GM12878 (cell line): ENCODE measurements at regions not wholly inside any gene's neighbourhood (a gene's known extent, or its start where the extent isn't known, plus 50 kb on each side); places are given as distances from the start of the nearest gene placed in this dataset.

Source experiments
- ATAC-seq: fragments of 200-7000 bp; cut with Tn5 transposase; 3 replicates; pipeline ENCODE4 v1.9.1; 2020; ENCODE audit warnings: mild to moderate bottlenecking, moderate library complexity
- BruUV-seq: library from RNA; stranded (reverse); fragments of 400-500 nt; replicated peaks from 2 replicates; lab custom pipeline; 2021; lab: Mats Ljungman, UMichigan
- CTCF ChIA-PET: fragments of 300-600 bp; sonication (Branson Sonifier 250); formaldehyde crosslinking; extraction: SDS; loops from one replicate; lab custom pipeline; 2021; ENCODE audit warnings: inconsistent platforms; lab: Yijun Ruan, JAX
- POLR2A ChIA-PET: fragments of 350-600 bp; formaldehyde crosslinking; extraction: SDS; loops from one replicate; lab custom pipeline; 2021; ENCODE audit warnings: inconsistent platforms; lab: Charles Lee
- RAD21 ChIA-PET: fragments of 300-600 bp; sonication (Branson Sonifier 250); formaldehyde crosslinking; loops from one replicate; lab custom pipeline; 2023; ENCODE audit warnings: antibody characterized with exemption; ENCODE audit not compliant: unreplicated experiment; lab: Charles Lee
- SMC1A ChIA-PET: fragments of 300-600 bp; sonication (Branson Sonifier 250); formaldehyde crosslinking; loops from one replicate; lab custom pipeline; 2023; ENCODE audit not compliant: unreplicated experiment, uncharacterized antibody; lab: Charles Lee
- DNase-seq: peaks from one replicate; pipeline ENCODE4 v3.0.0-alpha.2; 2011; ENCODE audit warnings: low read depth, low spot score
- FAIRE-seq: peaks from 3 replicates; lab custom pipeline; 2011; peaks lifted over from hg19 to GRCh38; lab: Jason Lieb, UNC
- H2AFZ ChIP-seq: 2 replicates; pipeline ENCODE4 v1.6.0; 2011; ENCODE audit warnings: low read depth, low read length, control low read depth; ENCODE audit not compliant: control insufficient read depth
- H3K27ac ChIP-seq: 2 replicates; pipeline ENCODE4 v1.5.1; 2011; ENCODE audit warnings: control low read depth; ENCODE audit not compliant: control insufficient read depth, insufficient read depth
- H3K27me3 ChIP-seq, 2 experiments: replicated peaks in 1 of 2; 2 replicates each; pipeline versions ENCODE4 v1.6.0 to v1.6.1; 2011; ENCODE audit warnings: low read length in 1 of 2; ENCODE audit not compliant: control insufficient read depth in 2 of 2, insufficient read depth in 2 of 2
- H3K36me3 ChIP-seq, 2 experiments: 2 replicates each; pipeline ENCODE4 v1.5.1; 2011; ENCODE audit warnings: low read length in 1 of 2; ENCODE audit not compliant: control insufficient read depth in 2 of 2, insufficient read depth in 2 of 2
- H3K4me1 ChIP-seq: 2 replicates; pipeline ENCODE4 v1.6.1; 2011; ENCODE audit warnings: mild to moderate bottlenecking, low read length, moderate library complexity, mixed read lengths; ENCODE audit not compliant: control insufficient read depth, insufficient read depth
- H3K4me2 ChIP-seq: 2 replicates; pipeline ENCODE4 v1.6.0; 2011; ENCODE audit warnings: control low read depth; ENCODE audit not compliant: control insufficient read depth, insufficient read depth
- H3K4me3 ChIP-seq: fragments of 200-600 bp; sonication (generic); 2 replicates; pipeline ENCODE4 v1.5.1; 2016
- H3K79me2 ChIP-seq: 2 replicates; pipeline ENCODE4 v1.6.0; 2011; ENCODE audit warnings: low read length; ENCODE audit not compliant: control insufficient read depth, insufficient read depth
- H3K9ac ChIP-seq: 2 replicates; pipeline ENCODE4 v1.8.0; 2011; ENCODE audit warnings: low read length, control low read depth, mixed read lengths; ENCODE audit not compliant: control insufficient read depth, insufficient read depth
- H3K9me3 ChIP-seq: replicated peaks from 3 replicates; pipeline ENCODE4 v1.5.1; 2011; ENCODE audit warnings: mild to moderate bottlenecking, low read length; ENCODE audit not compliant: control insufficient read depth, insufficient read depth
- H4K20me1 ChIP-seq: 2 replicates; pipeline ENCODE4 v1.6.0; 2011; ENCODE audit not compliant: control insufficient read depth, insufficient read depth
- CREB1 ChIP-seq: IDR thresholded peaks from 2 replicates; pipeline ENCODE4 v1.6.1; 2012; ENCODE audit warnings: low read depth, mild to moderate bottlenecking, inconsistent platforms
- HCFC1 ChIP-seq: fragments of 150-350 bp; IDR thresholded peaks from 2 replicates; pipeline ENCODE4 v1.6.1; 2014; ENCODE audit warnings: low read length
- NFIC ChIP-seq: IDR thresholded peaks from 2 replicates; pipeline ENCODE4 v1.6.1; 2012; ENCODE audit warnings: low read depth, mild to moderate bottlenecking, inconsistent platforms, low read length, moderate library complexity
- NFYA ChIP-seq: IDR thresholded peaks from 2 replicates; pipeline ENCODE4 v1.6.1; 2011; ENCODE audit warnings: low read depth, mild to moderate bottlenecking, low read length, improper control_type of control experiment, borderline replicate concordance
- NFYB ChIP-seq: IDR thresholded peaks from 2 replicates; pipeline ENCODE4 v1.6.1; 2011; ENCODE audit warnings: low read depth, mild to moderate bottlenecking, low read length, improper control_type of control experiment, moderate library complexity; ENCODE audit not compliant: insufficient read depth
- PML ChIP-seq: IDR thresholded peaks from 2 replicates; pipeline ENCODE4 v1.6.1; 2012; ENCODE audit warnings: low read length, inconsistent platforms
- RB1 ChIP-seq: fragments of 450-650 bp; formaldehyde crosslinking; IDR thresholded peaks from 2 replicates; pipeline ENCODE4 v1.6.1; 2017; ENCODE audit warnings: mild to moderate bottlenecking, borderline replicate concordance
- RBBP5 ChIP-seq: fragments of 200-600 bp; sonication (generic); conservative IDR thresholded peaks from 2 replicates; pipeline ENCODE4 v1.6.1; 2016
- SIN3A ChIP-seq: IDR thresholded peaks from 2 replicates; pipeline ENCODE4 v1.6.1; 2012; ENCODE audit warnings: low read depth, low read length, improper control_type of control experiment
- STAT3 ChIP-seq: IDR thresholded peaks from 2 replicates; pipeline ENCODE4 v1.6.1; 2011; ENCODE audit warnings: low read depth, low read length, improper control_type of control experiment
- TAF1 ChIP-seq: IDR thresholded peaks from 2 replicates; pipeline ENCODE4 v1.6.1; 2011; ENCODE audit warnings: mild to moderate bottlenecking, low read depth, low read length, borderline replicate concordance
- WGBS: methylation state at CpG from one replicate; pipeline ENCODE4 v1.1.6; 2016; ENCODE audit warnings: low lambda C conversion rate; ENCODE audit not compliant: insufficient replicate concordance, insufficient coverage; ENCODE audit errors: missing lambda C conversion rate; 5-methylcytosine and 5-hydroxymethylcytosine counted together
- in situ Hi-C: fragments of 300-500 bp; cut with MboI; formaldehyde crosslinking; loops from 9 replicates; pipeline ENCODE4 v1.14.3; 2018; ENCODE audit warnings: mixed read lengths
- intact Hi-C: fragments of 100-400 bp; cut with micrococcal nuclease; formaldehyde crosslinking; loops from one replicate; pipeline ENCODE4 v1.14.2; 2022; ENCODE audit not compliant: unreplicated experiment
- TF ChIP-seq, protein P1 (sequence below): fragments of 450-650 bp; IDR thresholded peaks from 2 replicates; pipeline ENCODE4 v1.6.1; 2017; ENCODE audit warnings: borderline replicate concordance
- TF ChIP-seq, protein P2 (sequence below): IDR thresholded peaks from 2 replicates; pipeline ENCODE4 v1.6.1; 2011; ENCODE audit warnings: mild to moderate bottlenecking, low read depth, low read length, moderate library complexity; ENCODE audit not compliant: insufficient replicate concordance
- TF ChIP-seq, protein P3 (sequence below): IDR thresholded peaks from 2 replicates; pipeline ENCODE4 v1.6.1; 2011; ENCODE audit warnings: low read depth, low read length, improper control_type of control experiment, borderline replicate concordance

DNA sequence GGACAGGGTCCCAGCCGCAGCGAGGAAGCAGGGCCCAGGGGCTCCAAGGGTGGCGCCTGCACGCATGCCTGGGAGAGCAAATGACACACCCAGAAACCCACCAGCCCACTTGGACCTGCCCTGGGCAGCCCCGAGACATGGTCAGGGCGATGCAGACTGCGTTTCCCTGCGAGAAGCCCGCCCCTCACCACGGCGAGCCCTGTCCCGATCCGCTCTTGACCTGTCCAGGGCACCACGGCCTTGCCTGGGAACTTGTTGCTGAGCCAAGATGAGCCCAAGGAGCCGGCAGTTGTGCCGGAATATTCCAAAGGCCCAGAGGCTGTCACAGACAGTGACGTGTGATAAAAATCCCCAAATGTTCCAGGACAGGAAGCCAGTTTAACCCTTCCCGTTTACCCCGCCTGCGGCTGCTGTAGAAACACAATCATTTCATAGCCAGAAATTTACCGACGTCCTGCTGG is 78.1 kb downstream of the SIK1 start:
- TF ChIP-seq, protein P1, sequence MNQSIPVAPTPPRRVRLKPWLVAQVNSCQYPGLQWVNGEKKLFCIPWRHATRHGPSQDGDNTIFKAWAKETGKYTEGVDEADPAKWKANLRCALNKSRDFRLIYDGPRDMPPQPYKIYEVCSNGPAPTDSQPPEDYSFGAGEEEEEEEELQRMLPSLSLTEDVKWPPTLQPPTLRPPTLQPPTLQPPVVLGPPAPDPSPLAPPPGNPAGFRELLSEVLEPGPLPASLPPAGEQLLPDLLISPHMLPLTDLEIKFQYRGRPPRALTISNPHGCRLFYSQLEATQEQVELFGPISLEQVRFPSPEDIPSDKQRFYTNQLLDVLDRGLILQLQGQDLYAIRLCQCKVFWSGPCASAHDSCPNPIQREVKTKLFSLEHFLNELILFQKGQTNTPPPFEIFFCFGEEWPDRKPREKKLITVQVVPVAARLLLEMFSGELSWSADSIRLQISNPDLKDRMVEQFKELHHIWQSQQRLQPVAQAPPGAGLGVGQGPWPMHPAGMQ = no peak
- TF ChIP-seq RBBP5 (no peak), NFIC (no peak), NFYB (no peak), NFYA (no peak), PML (no peak), STAT3 (no peak), SIN3A (no peak), TAF1 (no peak), CREB1 (no peak), RB1 (no peak), HCFC1 (no peak)
- TF ChIP-seq, protein P2, sequence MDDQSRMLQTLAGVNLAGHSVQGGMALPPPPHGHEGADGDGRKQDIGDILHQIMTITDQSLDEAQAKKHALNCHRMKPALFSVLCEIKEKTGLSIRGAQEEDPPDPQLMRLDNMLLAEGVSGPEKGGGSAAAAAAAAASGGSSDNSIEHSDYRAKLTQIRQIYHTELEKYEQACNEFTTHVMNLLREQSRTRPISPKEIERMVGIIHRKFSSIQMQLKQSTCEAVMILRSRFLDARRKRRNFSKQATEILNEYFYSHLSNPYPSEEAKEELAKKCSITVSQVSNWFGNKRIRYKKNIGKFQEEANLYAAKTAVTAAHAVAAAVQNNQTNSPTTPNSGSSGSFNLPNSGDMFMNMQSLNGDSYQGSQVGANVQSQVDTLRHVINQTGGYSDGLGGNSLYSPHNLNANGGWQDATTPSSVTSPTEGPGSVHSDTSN = no peak
- TF ChIP-seq, protein P3, sequence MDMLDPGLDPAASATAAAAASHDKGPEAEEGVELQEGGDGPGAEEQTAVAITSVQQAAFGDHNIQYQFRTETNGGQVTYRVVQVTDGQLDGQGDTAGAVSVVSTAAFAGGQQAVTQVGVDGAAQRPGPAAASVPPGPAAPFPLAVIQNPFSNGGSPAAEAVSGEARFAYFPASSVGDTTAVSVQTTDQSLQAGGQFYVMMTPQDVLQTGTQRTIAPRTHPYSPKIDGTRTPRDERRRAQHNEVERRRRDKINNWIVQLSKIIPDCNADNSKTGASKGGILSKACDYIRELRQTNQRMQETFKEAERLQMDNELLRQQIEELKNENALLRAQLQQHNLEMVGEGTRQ = no peak
- DNase-seq (no peak), ATAC-seq (no peak), FAIRE-seq (no peak)
- no peaks in the 10 kb centered on the region; the same call in 2 of the 3 replicates for H3K9me3 ChIP-seq
- no peak overlapping the region for H3K4me2 ChIP-seq
- 76% methylated on average over 22 of the region's 22 CpGs for WGBS
- peaks cover 8% of the 10 kb centered on the region for H3K79me2 ChIP-seq
- BruUV-seq = no TSS peak
- no peaks in the 10 kb centered on the region for H3K36me3 ChIP-seq
- POLR2A ChIA-PET = no interaction called here
- intact Hi-C loops = no loop called here
- RAD21 ChIA-PET = no interaction called here
- no peaks in the 10 kb centered on the region for H3K27me3 ChIP-seq
- H2AFZ ChIP-seq = no peak overlapping the region
- peaks cover 15% of the 10 kb centered on the region for H3K4me1 ChIP-seq
- no peak overlapping the region for H3K4me3 ChIP-seq
- no peak overlapping the region for H3K9ac ChIP-seq
- in situ Hi-C loops = no loop called here
- SMC1A ChIA-PET = no interaction called here
- CTCF ChIA-PET = no interaction called here
- H3K27ac ChIP-seq = no peak overlapping the region
- H4K20me1 ChIP-seq = no peaks in the 10 kb centered on the region
